GM23338 (cell line): ENCODE measurements at regions not wholly inside any gene's neighbourhood (a gene's known extent, or its start where the extent isn't known, plus 50 kb on each side); places are given as distances from the start of the nearest gene placed in this dataset.

Source experiments
- ATAC-seq: fragments of 200-7000 bp; cut with Tn5 transposase; 3 replicates; pipeline ENCODE4 v1.9.1; 2020
- DNase-seq: peaks from one replicate; pipeline ENCODE4 v3.0.0-alpha.2; 2015; ENCODE audit warnings: low spot score
- H2AFZ ChIP-seq: fragments of 200-600 bp; sonication (generic); 2 replicates; pipeline ENCODE4 v1.8.0; 2016; ENCODE audit warnings: antibody characterized with exemption, mild to moderate bottlenecking, moderate library complexity
- H3F3A ChIP-seq: fragments of 200-600 bp; sonication (generic); replicated peaks from 2 replicates; pipeline ENCODE4 v1.8.0; 2017; ENCODE audit warnings: antibody characterized with exemption, mixed run types, low read depth
- H3K27ac ChIP-seq: fragments of 200-600 bp; sonication (generic); 2 replicates; pipeline ENCODE4 v1.6.1; 2016; ENCODE audit warnings: low read depth
- H3K27me3 ChIP-seq: fragments of 200-600 bp; sonication (generic); 2 replicates; pipeline ENCODE4 v1.8.0; 2016; ENCODE audit warnings: mild to moderate bottlenecking, mixed run types, moderate library complexity; ENCODE audit not compliant: insufficient read depth
- H3K36me3 ChIP-seq: fragments of 200-600 bp; sonication (generic); 2 replicates; pipeline ENCODE4 v1.8.0; 2016; ENCODE audit warnings: mild to moderate bottlenecking; ENCODE audit not compliant: insufficient read depth
- H3K4me1 ChIP-seq: fragments of 200-600 bp; sonication (generic); 2 replicates; pipeline ENCODE4 v1.8.0; 2016; ENCODE audit warnings: mild to moderate bottlenecking, moderate library complexity; ENCODE audit not compliant: insufficient read depth
- H3K4me2 ChIP-seq: fragments of 200-600 bp; sonication (generic); 2 replicates; pipeline ENCODE4 v1.7.1; 2017; ENCODE audit warnings: mixed run types
- H3K4me3 ChIP-seq: fragments of 200-600 bp; sonication (generic); 2 replicates; pipeline ENCODE4 v1.6.1; 2016; ENCODE audit warnings: mixed run types
- H3K79me2 ChIP-seq: fragments of 200-600 bp; sonication (generic); replicated peaks from 2 replicates; pipeline ENCODE4 v1.8.0; 2017; ENCODE audit warnings: mild to moderate bottlenecking; ENCODE audit not compliant: insufficient read depth
- H3K9me2 ChIP-seq: fragments of 200-600 bp; sonication (generic); 2 replicates; pipeline ENCODE4 v1.8.0; 2017; ENCODE audit not compliant: insufficient read depth
- H4K20me1 ChIP-seq: fragments of 200-600 bp; sonication (generic); replicated peaks from 2 replicates; pipeline ENCODE4 v1.8.0; 2017; ENCODE audit warnings: mild to moderate bottlenecking; ENCODE audit not compliant: insufficient read depth
- H3K27ac Mint-ChIP-seq: 2 replicates; pipeline ENCODE4 v1.8.0; 2020; ENCODE audit warnings: inconsistent platforms, mild to moderate bottlenecking, moderate library complexity, mixed read lengths
- H3K27me3 Mint-ChIP-seq: 3 replicates; pipeline ENCODE4 v1.8.0; 2022; ENCODE audit warnings: low read depth, mild to moderate bottlenecking, moderate library complexity, mixed read lengths, inconsistent platforms; ENCODE audit not compliant: insufficient read depth, poor library complexity
- H3K36me3 Mint-ChIP-seq: 3 replicates; pipeline ENCODE4 v1.8.0; 2021; ENCODE audit warnings: low read depth, mild to moderate bottlenecking, inconsistent platforms, moderate library complexity, mixed read lengths
- H3K4me1 Mint-ChIP-seq: 3 replicates; pipeline ENCODE4 v1.8.0; 2020; ENCODE audit warnings: mild to moderate bottlenecking, inconsistent platforms, mixed read lengths
- H3K4me3 Mint-ChIP-seq: 3 replicates; pipeline ENCODE4 v1.8.0; 2021; ENCODE audit warnings: moderate library complexity, mild to moderate bottlenecking, inconsistent platforms, mixed read lengths
- H3K9me3 Mint-ChIP-seq: 3 replicates; pipeline ENCODE4 v1.8.0; 2020; ENCODE audit warnings: moderate library complexity, mild to moderate bottlenecking, inconsistent platforms, mixed read lengths
- CTCF ChIP-seq, 2 experiments: fragments of 200-600 bp in 1 of 2; sonication (generic) in 1 of 2; conservative IDR thresholded peaks; 2 replicates each; pipeline versions ENCODE4 v1.5.1 to v1.6.1; 2016 to 2017; ENCODE audit warnings: antibody characterized with exemption in 2 of 2, low read depth in 2 of 2, mild to moderate bottlenecking in 2 of 2, moderate library complexity in 1 of 2
- ETS1 ChIP-seq: IDR thresholded peaks from 2 replicates; pipeline ENCODE4 v1.6.1; 2016; ENCODE audit warnings: antibody characterized with exemption
- EZH2 ChIP-seq: fragments of 200-600 bp; sonication (generic); IDR thresholded peaks from one replicate; pipeline ENCODE4 v1.8.0; 2017; ENCODE audit warnings: antibody characterized with exemption, mild to moderate bottlenecking, low read depth; ENCODE audit not compliant: unreplicated experiment
- EZH2phosphoT487 ChIP-seq: fragments of 200-600 bp; sonication (generic); IDR thresholded peaks from one replicate; pipeline ENCODE4 v1.8.1; 2018; ENCODE audit warnings: antibody characterized with exemption; ENCODE audit not compliant: unreplicated experiment
- JUNB ChIP-seq: IDR thresholded peaks from one replicate; pipeline ENCODE4 v1.6.1; 2016; ENCODE audit warnings: antibody characterized with exemption; ENCODE audit not compliant: unreplicated experiment
- REST ChIP-seq: IDR thresholded peaks from one replicate; pipeline ENCODE4 v1.6.1; 2018; ENCODE audit warnings: antibody characterized with exemption; ENCODE audit not compliant: unreplicated experiment
- STAT1 ChIP-seq: IDR thresholded peaks from one replicate; pipeline ENCODE4 v1.6.1; 2016; ENCODE audit warnings: antibody characterized with exemption; ENCODE audit not compliant: unreplicated experiment
- ZNF331 ChIP-seq: fragments of 250-450 bp; sonication (Bioruptor Pico); IDR thresholded peaks from 2 replicates; pipeline ENCODE4 v1.5.0; 2020; ENCODE audit warnings: low read depth, mild to moderate bottlenecking, moderate library complexity

- H3K79me2 ChIP-seq: no peaks in the 10 kb centered on the region
- DNase-seq: no peak
- H3K27me3 ChIP-seq: no peaks in the 10 kb centered on the region
- H3K4me1 Mint-ChIP-seq: no peaks in the 10 kb centered on the region
- H3K9me2 ChIP-seq: peaks cover 7% of the 10 kb centered on the region; the same call in 1 of the 2 replicates
- H3K36me3 Mint-ChIP-seq: no peaks in the 10 kb centered on the region
- no peak overlapping the region for H3K27ac Mint-ChIP-seq
- no peak overlapping the region for H3K4me3 ChIP-seq
- H3K4me1 ChIP-seq: no peaks in the 10 kb centered on the region
- no peak overlapping the region for H3K4me2 ChIP-seq
- H3K27me3 Mint-ChIP-seq: no peaks in the 10 kb centered on the region
- no peaks in the 10 kb centered on the region for H3K9me3 Mint-ChIP-seq
- H4K20me1 ChIP-seq: no peaks in the 10 kb centered on the region
- no peak for TF ChIP-seq JUNB
- no peak for TF ChIP-seq EZH2
- no peak for TF ChIP-seq CTCF (conservative IDR thresholded peaks at IDR 0.05; ENCODE audit: low read depth in 2 of 2)
- TF ChIP-seq STAT1: no peak
- no peaks in the 10 kb centered on the region for H3K36me3 ChIP-seq
- H2AFZ ChIP-seq: no peak overlapping the region
- H3F3A ChIP-seq: no peaks in the 10 kb centered on the region
- no peak overlapping the region for H3K27ac ChIP-seq
- no peak for ATAC-seq
- no peak overlapping the region for H3K4me3 Mint-ChIP-seq
Measured at GRCh38 chr21:26652854-26653253, 79.8 kb upstream of the CYYR1 start.

GRCh38 chr21:26641062-26641461, 68.0 kb upstream of the CYYR1 start:
- Mint-ChIP-seq H3K36me3 (peaks cover 5% of the 10 kb centered on the region; the same call in 2 of the 3 replicates), H3K9me3 (peaks cover 6% of the 10 kb centered on the region; the same call in 2 of the 3 replicates), H3K4me3 (no peak overlapping the region), H3K27ac (no peak overlapping the region), H3K4me1 (no peaks in the 10 kb centered on the region), H3K27me3 (peaks cover 6% of the 10 kb centered on the region)
- DNase-seq (no peak), ATAC-seq (no peak)
- Histone ChIP-seq H3K9me2 (peaks cover 8% of the 10 kb centered on the region), H3F3A (no peaks in the 10 kb centered on the region), H3K36me3 (no peaks in the 10 kb centered on the region), H3K4me3 (no peak overlapping the region), H3K27ac (no peak overlapping the region), H3K4me2 (no peak overlapping the region), H2AFZ (no peak overlapping the region), H3K79me2 (no peaks in the 10 kb centered on the region), H3K27me3 (no peaks in the 10 kb centered on the region), H4K20me1 (no peaks in the 10 kb centered on the region), H3K4me1 (no peaks in the 10 kb centered on the region)
- no peak for TF ChIP-seq CTCF (conservative IDR thresholded peaks at IDR 0.05; ENCODE audit: low read depth in 2 of 2)
- no peak for TF ChIP-seq JUNB
- no peak for TF ChIP-seq REST
- TF ChIP-seq ZNF331 (CRISPR knock-in tag): no peak
- TF ChIP-seq STAT1: no peak
- TF ChIP-seq ETS1: no peak
- TF ChIP-seq EZH2phosphoT487: no peak
- TF ChIP-seq EZH2: no peak
